SK-N-SH (cell line): ENCODE measurements at regions not wholly inside any gene's neighbourhood (a gene's known extent, or its start where the extent isn't known, plus 50 kb on each side); places are given as distances from the start of the nearest gene placed in this dataset.

Source experiments
- CTCF ChIA-PET: fragments of 300-600, 350-600 bp; formaldehyde crosslinking; extraction: SDS; loops from one replicate; lab custom pipeline; 2021; lab: Yijun Ruan, JAX
- POLR2A ChIA-PET: fragments of 350-600 bp; sonication (Branson Sonifier 250); formaldehyde crosslinking; extraction: SDS; loops from one replicate; lab custom pipeline; 2020; ENCODE audit warnings: antibody characterized with exemption, inconsistent platforms; lab: Yijun Ruan, JAX
- DNase-seq: peaks from one replicate; pipeline ENCODE4 v3.0.0; 2012
- H2AFZ ChIP-seq: fragments of 200-600 bp; sonication (generic); 2 replicates; pipeline ENCODE4 v1.8.1; 2016; ENCODE audit warnings: antibody characterized with exemption, mild to moderate bottlenecking, low read depth
- H3F3A ChIP-seq: fragments of 200-600 bp; sonication (generic); replicated peaks from 2 replicates; pipeline ENCODE3; 2016; ENCODE audit warnings: antibody characterized with exemption, mild to moderate bottlenecking; ENCODE audit not compliant: insufficient read depth
- H3K27ac ChIP-seq, 2 experiments: fragments of 200-500 bp in 1 of 2; fragments of 200-600 bp in 1 of 2; sonication (Bioruptor generic) in 1 of 2; sonication (generic), shearing (Covaris generic) in 1 of 2; 2 replicates each; pipeline versions ENCODE4 v1.5.1 to v1.6.1; 2014 to 2016; ENCODE audit warnings: low read depth in 2 of 2, inconsistent platforms in 1 of 2, low read length in 1 of 2, mild to moderate bottlenecking in 1 of 2, mixed read lengths in 1 of 2
- H3K27me3 ChIP-seq: fragments of 200-600 bp; sonication (generic), shearing (Covaris generic); 2 replicates; pipeline ENCODE4 v1.6.1; 2016; ENCODE audit warnings: mixed run types; ENCODE audit not compliant: insufficient read depth
- H3K36me3 ChIP-seq, 2 experiments: fragments of 200-500 bp in 1 of 2; fragments of 200-600 bp in 1 of 2; sonication (Bioruptor generic) in 1 of 2; sonication (generic) in 1 of 2; replicated peaks in 1 of 2; 2 replicates each; pipeline versions ENCODE3 to v1.5.1; 2014 to 2016; ENCODE audit warnings: low read length in 1 of 2, mild to moderate bottlenecking in 1 of 2; ENCODE audit not compliant: insufficient read depth in 2 of 2, control insufficient read depth in 1 of 2
- H3K4me1 ChIP-seq, 2 experiments: fragments of 200-500 bp in 1 of 2; fragments of 200-600 bp in 1 of 2; sonication (Bioruptor generic) in 1 of 2; sonication (generic), shearing (Covaris generic) in 1 of 2; 2 replicates each; pipeline versions ENCODE4 v1.5.1 to v1.6.1; 2014 to 2016; ENCODE audit warnings: low read depth in 1 of 2, low read length in 1 of 2, mixed run types in 1 of 2; ENCODE audit not compliant: insufficient read depth in 2 of 2, control insufficient read depth in 1 of 2
- H3K4me2 ChIP-seq: fragments of 200-600 bp; sonication (generic), shearing (Covaris generic); 2 replicates; pipeline ENCODE4 v1.6.1; 2017; ENCODE audit warnings: mixed run types
- H3K4me3 ChIP-seq, 2 experiments: fragments of 200-500 bp in 1 of 2; fragments of 200-600 bp in 1 of 2; sonication (Bioruptor generic) in 1 of 2; sonication (generic), shearing (Covaris generic) in 1 of 2; 2 replicates each; pipeline versions ENCODE4 v1.5.1 to v1.8.1; 2014 to 2016; ENCODE audit warnings: low read depth in 2 of 2, inconsistent platforms in 1 of 2, low read length in 1 of 2, mild to moderate bottlenecking in 1 of 2, mixed read lengths in 1 of 2, moderate library complexity in 1 of 2
- H3K79me2 ChIP-seq: fragments of 200-600 bp; sonication (generic); 2 replicates; pipeline ENCODE4 v1.8.1; 2017; ENCODE audit warnings: mild to moderate bottlenecking; ENCODE audit not compliant: insufficient read depth
- H3K9ac ChIP-seq: fragments of 200-600 bp; sonication (generic); 2 replicates; pipeline ENCODE4 v1.6.1; 2017; ENCODE audit warnings: mixed run types
- H3K9me2 ChIP-seq: fragments of 200-600 bp; sonication (generic); 2 replicates; pipeline ENCODE4 v1.6.1; 2017; ENCODE audit warnings: mixed run types
- H3K9me3 ChIP-seq: fragments of 200-600 bp; sonication (generic); 2 replicates; pipeline ENCODE4 v1.6.1; 2017; ENCODE audit warnings: mixed run types, mild to moderate bottlenecking, moderate library complexity
- H4K20me1 ChIP-seq: fragments of 200-600 bp; sonication (generic); 2 replicates; pipeline ENCODE4 v1.6.1; 2017; ENCODE audit warnings: mild to moderate bottlenecking, mixed run types; ENCODE audit not compliant: insufficient read depth
- CHD2 ChIP-seq: fragments of 150-350 bp; IDR thresholded peaks from 2 replicates; pipeline ENCODE4 v1.6.1; 2018; ENCODE audit warnings: low read length; ENCODE audit not compliant: partially characterized antibody
- FOXJ3 ChIP-seq: sonication (generic); formaldehyde crosslinking; IDR thresholded peaks from 2 replicates; pipeline ENCODE4 v1.5.1; 2020; ENCODE audit warnings: mild to moderate bottlenecking, missing genetic modification reagents
- GABPA ChIP-seq: IDR thresholded peaks from 2 replicates; pipeline ENCODE4 v1.4.0; 2012; ENCODE audit warnings: low read depth, mild to moderate bottlenecking
- MXI1 ChIP-seq: IDR thresholded peaks from 2 replicates; pipeline ENCODE4 v1.6.1; 2012; ENCODE audit warnings: mild to moderate bottlenecking, low read depth, low read length, improper control_type of control experiment
- NRF1 ChIP-seq: IDR thresholded peaks from 2 replicates; pipeline ENCODE4 v1.6.1; 2012; ENCODE audit warnings: low read depth, mild to moderate bottlenecking, low read length
- RAD21 ChIP-seq: IDR thresholded peaks from 2 replicates; pipeline ENCODE4 v1.6.1; 2012; ENCODE audit warnings: mild to moderate bottlenecking, low read length
- RXRA ChIP-seq: IDR thresholded peaks from 2 replicates; pipeline ENCODE4 v1.4.0; 2012; ENCODE audit warnings: low read depth, mild to moderate bottlenecking, borderline replicate concordance
- SIN3A ChIP-seq: IDR thresholded peaks from 2 replicates; pipeline ENCODE4 v1.6.1; 2012; ENCODE audit warnings: low read depth, mild to moderate bottlenecking, low read length, moderate library complexity, borderline replicate concordance
- TAF1 ChIP-seq: IDR thresholded peaks from 2 replicates; pipeline ENCODE4 v1.6.1; 2012; ENCODE audit warnings: low read depth, mild to moderate bottlenecking, low read length, moderate library complexity, borderline replicate concordance
- TEAD4 ChIP-seq: IDR thresholded peaks from 2 replicates; pipeline ENCODE4 v1.4.0; 2012; ENCODE audit warnings: mild to moderate bottlenecking, borderline replicate concordance; ENCODE audit not compliant: insufficient read depth
- WGBS: methylation state at CpG from one replicate; pipeline ENCODE4 v1.1.6; 2017; ENCODE audit warnings: low lambda C conversion rate; 5-methylcytosine and 5-hydroxymethylcytosine counted together
- TF ChIP-seq, protein P1 (sequence below): IDR thresholded peaks from 2 replicates; pipeline ENCODE4; 2012
- TF ChIP-seq, protein P2 (sequence below): IDR thresholded peaks from 2 replicates; pipeline ENCODE4 v1.4.0; 2012; ENCODE audit warnings: low read depth
- TF ChIP-seq, protein P3 (sequence below): IDR thresholded peaks from 2 replicates; pipeline ENCODE4 v1.6.1; 2012; ENCODE audit warnings: mild to moderate bottlenecking, low read depth, low read length, moderate library complexity
- TF ChIP-seq, protein P4 (sequence below): fragments of 150-350 bp; IDR thresholded peaks from 2 replicates; pipeline ENCODE4 v1.6.1; 2016; ENCODE audit warnings: mild to moderate bottlenecking, low read depth, low read length

DNA sequence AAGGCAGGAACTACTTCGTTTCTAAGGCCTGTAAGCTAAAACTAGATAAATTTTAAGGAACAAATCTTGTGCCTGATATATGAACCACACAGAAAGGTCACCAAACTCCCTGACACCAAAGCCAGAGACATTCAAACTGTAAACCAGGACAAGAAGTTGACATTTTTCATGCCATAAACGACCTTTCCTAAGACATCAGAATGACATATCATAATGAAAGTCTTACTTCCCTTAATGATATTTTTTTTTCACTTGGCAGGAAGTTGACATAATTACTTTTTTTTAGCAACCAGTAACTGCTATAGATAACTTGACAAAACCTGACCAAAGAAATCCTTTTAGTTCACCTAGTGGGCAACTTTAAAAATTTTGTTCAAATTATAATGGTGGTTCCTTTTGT lies 231.5 kb upstream of the AGTR2 start:
- H2AFZ ChIP-seq = no peak overlapping the region
- H3K36me3 ChIP-seq = peaks cover 0 to 5% of the 10 kb centered on the region in 2 experiments
- TF ChIP-seq TEAD4 (no peak), GABPA (no peak), TAF1 (no peak), SIN3A (no peak), NRF1 (no peak), FOXJ3 (no peak)
- TF ChIP-seq, protein P1, sequence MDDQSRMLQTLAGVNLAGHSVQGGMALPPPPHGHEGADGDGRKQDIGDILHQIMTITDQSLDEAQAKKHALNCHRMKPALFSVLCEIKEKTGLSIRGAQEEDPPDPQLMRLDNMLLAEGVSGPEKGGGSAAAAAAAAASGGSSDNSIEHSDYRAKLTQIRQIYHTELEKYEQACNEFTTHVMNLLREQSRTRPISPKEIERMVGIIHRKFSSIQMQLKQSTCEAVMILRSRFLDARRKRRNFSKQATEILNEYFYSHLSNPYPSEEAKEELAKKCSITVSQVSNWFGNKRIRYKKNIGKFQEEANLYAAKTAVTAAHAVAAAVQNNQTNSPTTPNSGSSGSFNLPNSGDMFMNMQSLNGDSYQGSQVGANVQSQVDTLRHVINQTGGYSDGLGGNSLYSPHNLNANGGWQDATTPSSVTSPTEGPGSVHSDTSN = no peak
- H3K9me2 ChIP-seq = no peaks in the 10 kb centered on the region
- WGBS = 39% methylated on average over 2 of the region's 2 CpGs
- no peak overlapping the region for H3K27ac ChIP-seq
- CTCF ChIA-PET = interaction anchor here (0.9 to 3.3 kb wide), 3 partner anchors 9 to 40 kb away, joined by 3 to 20 read pairs (median 4); no protein-coding TSS in a partner anchor
- H3K9ac ChIP-seq = no peak overlapping the region
- no peak overlapping the region for H3K4me2 ChIP-seq
- H3K4me3 ChIP-seq = no peak overlapping the region
- no peak for DNase-seq
- no peaks in the 10 kb centered on the region for H3F3A ChIP-seq
- H3K27me3 ChIP-seq = 0 out of 2 replicates have a peak, but pooled peaks cover 4% of the 10 kb centered on the region
- H3K9me3 ChIP-seq = no peaks in the 10 kb centered on the region
- peaks cover 0 to 4% of the 10 kb centered on the region in 2 experiments; a peak in 1 of 4 replicates for H3K4me1 ChIP-seq
- no peaks in the 10 kb centered on the region for H4K20me1 ChIP-seq
- POLR2A ChIA-PET = no interaction called here
- H3K79me2 ChIP-seq = no peaks in the 10 kb centered on the region

DNA sequence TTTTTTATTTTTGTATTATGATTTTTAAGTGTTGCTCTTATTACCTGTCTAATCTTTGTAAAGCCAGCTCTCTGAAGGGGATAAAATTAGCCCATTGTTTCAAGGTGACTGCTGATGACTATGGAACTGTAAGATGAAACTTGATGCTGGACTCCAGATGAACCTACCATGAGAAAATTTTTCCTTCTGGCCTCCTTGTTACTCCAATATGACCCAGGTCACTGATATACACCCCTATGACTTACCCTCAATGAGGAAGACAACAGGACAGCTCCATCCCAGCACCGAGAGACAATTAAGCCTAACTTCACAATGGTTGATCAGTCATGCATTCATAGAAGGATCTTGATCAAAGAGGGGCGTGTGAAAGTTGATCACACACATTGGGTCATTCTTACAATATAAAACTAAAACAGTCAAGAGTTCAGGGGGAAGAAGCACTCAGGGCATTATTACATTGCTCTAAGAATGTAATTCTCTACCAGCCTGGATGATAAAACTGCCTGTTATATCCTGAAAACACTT lies 230.8 kb upstream of the AGTR2 start:
- no peak for DNase-seq
- peaks cover 0 to 4% of the 10 kb centered on the region in 2 experiments; a peak in 1 of 4 replicates for H3K4me1 ChIP-seq
- H4K20me1 ChIP-seq = no peaks in the 10 kb centered on the region
- no peak overlapping the region for H3K4me2 ChIP-seq
- CTCF ChIA-PET = interaction anchor here (0.9 to 3.3 kb wide), 5 partner anchors 9 to 45 kb away, joined by 3 to 20 read pairs (median 5); no protein-coding TSS in a partner anchor
- no peaks in the 10 kb centered on the region for H3K9me3 ChIP-seq
- H3K27ac ChIP-seq = no peak overlapping the region
- H3K36me3 ChIP-seq = peaks cover 0 to 4% of the 10 kb centered on the region in 2 experiments
- 81% methylated on average over 2 of the region's 2 CpGs for WGBS
- no peak overlapping the region for H2AFZ ChIP-seq
- TF ChIP-seq MXI1 (no peak), CHD2 (no peak), TEAD4 (no peak), RAD21 (no peak), NRF1 (no peak), RXRA (no peak)
- TF ChIP-seq, protein P2, sequence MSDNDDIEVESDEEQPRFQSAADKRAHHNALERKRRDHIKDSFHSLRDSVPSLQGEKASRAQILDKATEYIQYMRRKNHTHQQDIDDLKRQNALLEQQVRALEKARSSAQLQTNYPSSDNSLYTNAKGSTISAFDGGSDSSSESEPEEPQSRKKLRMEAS = no peak
- TF ChIP-seq, protein P3, sequence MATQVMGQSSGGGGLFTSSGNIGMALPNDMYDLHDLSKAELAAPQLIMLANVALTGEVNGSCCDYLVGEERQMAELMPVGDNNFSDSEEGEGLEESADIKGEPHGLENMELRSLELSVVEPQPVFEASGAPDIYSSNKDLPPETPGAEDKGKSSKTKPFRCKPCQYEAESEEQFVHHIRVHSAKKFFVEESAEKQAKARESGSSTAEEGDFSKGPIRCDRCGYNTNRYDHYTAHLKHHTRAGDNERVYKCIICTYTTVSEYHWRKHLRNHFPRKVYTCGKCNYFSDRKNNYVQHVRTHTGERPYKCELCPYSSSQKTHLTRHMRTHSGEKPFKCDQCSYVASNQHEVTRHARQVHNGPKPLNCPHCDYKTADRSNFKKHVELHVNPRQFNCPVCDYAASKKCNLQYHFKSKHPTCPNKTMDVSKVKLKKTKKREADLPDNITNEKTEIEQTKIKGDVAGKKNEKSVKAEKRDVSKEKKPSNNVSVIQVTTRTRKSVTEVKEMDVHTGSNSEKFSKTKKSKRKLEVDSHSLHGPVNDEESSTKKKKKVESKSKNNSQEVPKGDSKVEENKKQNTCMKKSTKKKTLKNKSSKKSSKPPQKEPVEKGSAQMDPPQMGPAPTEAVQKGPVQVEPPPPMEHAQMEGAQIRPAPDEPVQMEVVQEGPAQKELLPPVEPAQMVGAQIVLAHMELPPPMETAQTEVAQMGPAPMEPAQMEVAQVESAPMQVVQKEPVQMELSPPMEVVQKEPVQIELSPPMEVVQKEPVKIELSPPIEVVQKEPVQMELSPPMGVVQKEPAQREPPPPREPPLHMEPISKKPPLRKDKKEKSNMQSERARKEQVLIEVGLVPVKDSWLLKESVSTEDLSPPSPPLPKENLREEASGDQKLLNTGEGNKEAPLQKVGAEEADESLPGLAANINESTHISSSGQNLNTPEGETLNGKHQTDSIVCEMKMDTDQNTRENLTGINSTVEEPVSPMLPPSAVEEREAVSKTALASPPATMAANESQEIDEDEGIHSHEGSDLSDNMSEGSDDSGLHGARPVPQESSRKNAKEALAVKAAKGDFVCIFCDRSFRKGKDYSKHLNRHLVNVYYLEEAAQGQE = no peak
- TF ChIP-seq, protein P4, sequence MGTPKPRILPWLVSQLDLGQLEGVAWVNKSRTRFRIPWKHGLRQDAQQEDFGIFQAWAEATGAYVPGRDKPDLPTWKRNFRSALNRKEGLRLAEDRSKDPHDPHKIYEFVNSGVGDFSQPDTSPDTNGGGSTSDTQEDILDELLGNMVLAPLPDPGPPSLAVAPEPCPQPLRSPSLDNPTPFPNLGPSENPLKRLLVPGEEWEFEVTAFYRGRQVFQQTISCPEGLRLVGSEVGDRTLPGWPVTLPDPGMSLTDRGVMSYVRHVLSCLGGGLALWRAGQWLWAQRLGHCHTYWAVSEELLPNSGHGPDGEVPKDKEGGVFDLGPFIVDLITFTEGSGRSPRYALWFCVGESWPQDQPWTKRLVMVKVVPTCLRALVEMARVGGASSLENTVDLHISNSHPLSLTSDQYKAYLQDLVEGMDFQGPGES = no peak
- no peaks in the 10 kb centered on the region for H3K9me2 ChIP-seq
- H3K4me3 ChIP-seq = no peak overlapping the region
- H3K79me2 ChIP-seq = no peaks in the 10 kb centered on the region
- POLR2A ChIA-PET = no interaction called here
- H3K27me3 ChIP-seq = 0 out of 2 replicates have a peak, but pooled peaks cover 2% of the 10 kb centered on the region
- H3F3A ChIP-seq = no peaks in the 10 kb centered on the region
- H3K9ac ChIP-seq = no peak overlapping the region
